ENCODE measurements at regions not wholly inside any gene's neighbourhood (a gene's known extent, or its start where the extent isn't known, plus 50 kb on each side); places are given as distances from the start of the nearest gene placed in this dataset.

GRCh38 chr2:217031445-217031844 lies 171.6 kb upstream of the TNP1 start (continued):
- no peak for TF ChIP-seq NFIC (IDR thresholded peaks at IDR 0.05; ENCODE audit: borderline replicate concordance)
- TF ChIP-seq MEF2A (IDR thresholded peaks at IDR 0.05; ENCODE audit: borderline replicate concordance, low read depth), result no peak
- no peak for TF ChIP-seq TCF12 (IDR thresholded peaks at IDR 0.05)
- no peak for TF ChIP-seq ELF1 (IDR thresholded peaks at IDR 0.05)
- no peak for TF ChIP-seq YY1 (IDR thresholded peaks at IDR 0.05; ENCODE audit: low read depth)

DNA sequence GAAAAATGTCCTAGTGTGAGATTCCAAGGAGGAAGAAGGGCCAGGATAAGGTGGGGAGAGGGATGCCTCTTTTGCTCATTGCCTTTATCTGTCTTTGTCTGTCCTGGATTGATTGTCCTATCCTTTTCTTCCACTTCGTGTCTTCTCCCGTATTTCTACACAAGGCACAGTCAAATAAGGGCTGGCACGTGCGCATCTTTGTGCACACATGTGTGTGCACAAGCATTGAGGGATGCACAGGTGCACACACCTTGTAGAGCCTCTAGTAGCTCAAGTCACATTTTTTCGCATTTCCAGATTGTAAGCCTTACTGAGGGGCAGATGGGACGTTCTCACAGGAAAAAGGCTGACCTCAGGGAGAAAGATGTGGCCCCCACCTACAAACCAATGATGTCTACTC lies 170.2 kb upstream of the TNP1 start:
- no peaks in the 10 kb centered on the region for H3K36me3 ChIP-seq (replicated peaks in 1 of 2; ENCODE audit: control insufficient read depth in 1 of 2, insufficient read depth in 2 of 2, low read length in 1 of 2)
- H3K9ac ChIP-seq, result no peak overlapping the region
- 32% methylated on average over 6 of the region's 6 CpGs for WGBS (ENCODE audit: low lambda C conversion rate)
- DNase-seq, result no peak
- no peaks in the 10 kb centered on the region for H4K20me1 ChIP-seq (ENCODE audit: insufficient read depth)
- ChIA-PET POLR2A (no interaction called here), CTCF (interaction anchor here (1.0 kb wide), 1 partner anchor 14 kb away, joined by 3 read pairs; no protein-coding TSS in a partner anchor)
- no peaks in the 10 kb centered on the region for H3K4me1 ChIP-seq (ENCODE audit: control insufficient read depth in 1 of 2, insufficient read depth in 2 of 2, low read depth in 1 of 2, low read length in 1 of 2)
- H3F3A ChIP-seq (replicated peaks; ENCODE audit: insufficient read depth), result no peaks in the 10 kb centered on the region
- no peak overlapping the region for H2AFZ ChIP-seq (ENCODE audit: low read depth)
- no peak overlapping the region for H3K27ac ChIP-seq (ENCODE audit: low read depth in 2 of 2, low read length in 1 of 2)
- no peaks in the 10 kb centered on the region; the same call in 1 of the 2 replicates for H3K27me3 ChIP-seq (ENCODE audit: insufficient read depth)
- H3K4me2 ChIP-seq, result no peak overlapping the region
- H3K9me2 ChIP-seq, result no peaks in the 10 kb centered on the region
- no peak overlapping the region for H3K4me3 ChIP-seq (ENCODE audit: low read depth in 2 of 2, low read length in 1 of 2)
- no peak for TF ChIP-seq REST (IDR thresholded peaks at IDR 0.05; ENCODE audit: low read depth, low read length)
- TF ChIP-seq ELF1 (IDR thresholded peaks at IDR 0.05), result no peak
- no peak for TF ChIP-seq RFX5 (IDR thresholded peaks at IDR 0.05; ENCODE audit: low read length)
- TF ChIP-seq POLR2AphosphoS5 (IDR thresholded peaks at IDR 0.05; ENCODE audit: low read depth, low read length), result no peak
- TF ChIP-seq FOSL2 (IDR thresholded peaks at IDR 0.05; ENCODE audit: borderline replicate concordance, low read depth), result no peak
- TF ChIP-seq NRF1 (IDR thresholded peaks at IDR 0.05; ENCODE audit: low read depth, low read length), result no peak
- TF ChIP-seq GATA2 (CRISPR knock-in tag; IDR thresholded peaks at IDR 0.05), result no peak
- TF ChIP-seq RXRA (IDR thresholded peaks at IDR 0.05; ENCODE audit: borderline replicate concordance, low read depth), result no peak
- TF ChIP-seq CHD2 (IDR thresholded peaks at IDR 0.05; ENCODE audit: low read length, partially characterized antibody), result no peak
- no peak for TF ChIP-seq EZH2phosphoT487 (IDR thresholded peaks at IDR 0.05; ENCODE audit: borderline replicate concordance, low read depth)
- no peak for TF ChIP-seq RCOR1 (IDR thresholded peaks at IDR 0.05; ENCODE audit: low read length)
- TF ChIP-seq, protein P1, sequence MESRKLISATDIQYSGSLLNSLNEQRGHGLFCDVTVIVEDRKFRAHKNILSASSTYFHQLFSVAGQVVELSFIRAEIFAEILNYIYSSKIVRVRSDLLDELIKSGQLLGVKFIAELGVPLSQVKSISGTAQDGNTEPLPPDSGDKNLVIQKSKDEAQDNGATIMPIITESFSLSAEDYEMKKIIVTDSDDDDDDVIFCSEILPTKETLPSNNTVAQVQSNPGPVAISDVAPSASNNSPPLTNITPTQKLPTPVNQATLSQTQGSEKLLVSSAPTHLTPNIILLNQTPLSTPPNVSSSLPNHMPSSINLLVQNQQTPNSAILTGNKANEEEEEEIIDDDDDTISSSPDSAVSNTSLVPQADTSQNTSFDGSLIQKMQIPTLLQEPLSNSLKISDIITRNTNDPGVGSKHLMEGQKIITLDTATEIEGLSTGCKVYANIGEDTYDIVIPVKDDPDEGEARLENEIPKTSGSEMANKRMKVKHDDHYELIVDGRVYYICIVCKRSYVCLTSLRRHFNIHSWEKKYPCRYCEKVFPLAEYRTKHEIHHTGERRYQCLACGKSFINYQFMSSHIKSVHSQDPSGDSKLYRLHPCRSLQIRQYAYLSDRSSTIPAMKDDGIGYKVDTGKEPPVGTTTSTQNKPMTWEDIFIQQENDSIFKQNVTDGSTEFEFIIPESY (IDR thresholded peaks at IDR 0.05; ENCODE audit: borderline replicate concordance, low read depth), result no peak
- TF ChIP-seq RAD21 (IDR thresholded peaks at IDR 0.05; ENCODE audit: low read length), result no peak
- TF ChIP-seq, protein P2, sequence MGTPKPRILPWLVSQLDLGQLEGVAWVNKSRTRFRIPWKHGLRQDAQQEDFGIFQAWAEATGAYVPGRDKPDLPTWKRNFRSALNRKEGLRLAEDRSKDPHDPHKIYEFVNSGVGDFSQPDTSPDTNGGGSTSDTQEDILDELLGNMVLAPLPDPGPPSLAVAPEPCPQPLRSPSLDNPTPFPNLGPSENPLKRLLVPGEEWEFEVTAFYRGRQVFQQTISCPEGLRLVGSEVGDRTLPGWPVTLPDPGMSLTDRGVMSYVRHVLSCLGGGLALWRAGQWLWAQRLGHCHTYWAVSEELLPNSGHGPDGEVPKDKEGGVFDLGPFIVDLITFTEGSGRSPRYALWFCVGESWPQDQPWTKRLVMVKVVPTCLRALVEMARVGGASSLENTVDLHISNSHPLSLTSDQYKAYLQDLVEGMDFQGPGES (IDR thresholded peaks at IDR 0.05; ENCODE audit: low read depth, low read length), result no peak
- no peak for TF ChIP-seq NFIC (IDR thresholded peaks at IDR 0.05; ENCODE audit: borderline replicate concordance)
- TF ChIP-seq, protein P3, sequence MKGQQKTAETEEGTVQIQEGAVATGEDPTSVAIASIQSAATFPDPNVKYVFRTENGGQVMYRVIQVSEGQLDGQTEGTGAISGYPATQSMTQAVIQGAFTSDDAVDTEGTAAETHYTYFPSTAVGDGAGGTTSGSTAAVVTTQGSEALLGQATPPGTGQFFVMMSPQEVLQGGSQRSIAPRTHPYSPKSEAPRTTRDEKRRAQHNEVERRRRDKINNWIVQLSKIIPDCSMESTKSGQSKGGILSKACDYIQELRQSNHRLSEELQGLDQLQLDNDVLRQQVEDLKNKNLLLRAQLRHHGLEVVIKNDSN (IDR thresholded peaks at IDR 0.05; ENCODE audit: borderline replicate concordance, low read depth), result no peak
- no peaks in the 10 kb centered on the region for H3K79me2 ChIP-seq (ENCODE audit: insufficient read depth)
- no peaks in the 10 kb centered on the region for H3K9me3 ChIP-seq
